GM19023 (cell line): ENCODE measurements at regions not wholly inside any gene's neighbourhood (a gene's known extent, or its start where the extent isn't known, plus 50 kb on each side); places are given as distances from the start of the nearest gene placed in this dataset.
"Not testable (repeated sequence)": the region's sequence is repeated elsewhere in the genome, so short reads cannot be mapped to it uniquely, and the experiment has no call there.

Experiments
- ATAC-seq: cut with Tn5 transposase; IDR thresholded peaks from one replicate; pipeline ENCODE4 v1.9.1; 2021; ENCODE audit warnings: mild to moderate bottlenecking, moderate library complexity; ENCODE audit not compliant: unreplicated experiment

- no peak for ATAC-seq
Measured at GRCh38 chr11:45412521-45412920, 126.4 kb upstream of the SYT13 start.

DNA sequence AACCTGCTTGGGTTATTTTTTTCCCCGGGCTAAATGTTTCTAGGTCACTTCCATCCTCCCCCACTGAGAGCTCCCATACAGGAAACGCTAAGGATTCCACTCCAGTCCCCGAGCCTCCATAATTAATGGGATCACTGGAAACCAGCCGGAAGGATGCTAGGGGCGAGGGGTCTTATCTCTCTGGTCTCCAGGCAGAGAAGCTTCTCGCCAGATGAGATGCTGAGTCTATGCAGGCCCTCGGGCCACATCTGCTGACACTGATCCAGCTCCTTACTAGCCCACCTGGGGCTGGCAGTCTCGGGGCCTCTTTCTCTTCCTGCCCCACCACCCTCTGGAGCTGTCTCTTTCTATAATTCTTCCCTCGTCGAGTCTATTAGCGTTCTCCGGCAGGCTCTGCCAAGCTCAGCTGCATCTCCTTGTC lies 125.9 kb upstream of the SYT13 start:
- no peak for ATAC-seq

- no peak for ATAC-seq
Measured at GRCh38 chr11:45411228-45411946, 125.2 kb upstream of the SYT13 start.

GRCh38 chr11:45410391-45411227 lies 124.5 kb upstream of the SYT13 start:
- no peak for ATAC-seq

GRCh38 chr11:45409587-45409986 lies 123.4 kb upstream of the SYT13 start:
- ATAC-seq, result no peak

DNA sequence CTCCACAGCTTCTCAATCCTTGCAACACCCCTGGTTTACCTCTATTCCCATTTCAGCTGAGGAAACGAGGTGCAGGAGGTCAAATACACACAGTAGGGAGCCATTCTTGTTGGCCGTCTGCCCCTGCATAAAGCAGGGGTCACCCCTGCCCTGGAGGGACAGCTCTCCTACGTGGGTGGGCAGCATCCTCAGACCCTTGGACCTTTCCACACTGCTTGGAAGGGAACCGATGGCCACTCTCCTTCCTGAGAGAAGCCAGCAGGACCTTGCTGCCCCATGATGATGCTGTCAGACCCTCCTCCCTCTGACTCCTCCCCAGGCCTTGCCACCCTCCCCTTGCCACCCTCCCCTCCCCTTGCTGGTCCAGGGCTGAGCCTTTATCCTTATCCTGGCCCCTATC lies 121.1 kb upstream of the SYT13 start:
- no peak for ATAC-seq

GRCh38 chr11:45405916-45406670 lies 120.0 kb upstream of the SYT13 start:
- ATAC-seq, result no peak

GRCh38 chr11:45403521-45403920 lies 117.4 kb upstream of the SYT13 start:
- not testable (repeated sequence) for ATAC-seq

DNA sequence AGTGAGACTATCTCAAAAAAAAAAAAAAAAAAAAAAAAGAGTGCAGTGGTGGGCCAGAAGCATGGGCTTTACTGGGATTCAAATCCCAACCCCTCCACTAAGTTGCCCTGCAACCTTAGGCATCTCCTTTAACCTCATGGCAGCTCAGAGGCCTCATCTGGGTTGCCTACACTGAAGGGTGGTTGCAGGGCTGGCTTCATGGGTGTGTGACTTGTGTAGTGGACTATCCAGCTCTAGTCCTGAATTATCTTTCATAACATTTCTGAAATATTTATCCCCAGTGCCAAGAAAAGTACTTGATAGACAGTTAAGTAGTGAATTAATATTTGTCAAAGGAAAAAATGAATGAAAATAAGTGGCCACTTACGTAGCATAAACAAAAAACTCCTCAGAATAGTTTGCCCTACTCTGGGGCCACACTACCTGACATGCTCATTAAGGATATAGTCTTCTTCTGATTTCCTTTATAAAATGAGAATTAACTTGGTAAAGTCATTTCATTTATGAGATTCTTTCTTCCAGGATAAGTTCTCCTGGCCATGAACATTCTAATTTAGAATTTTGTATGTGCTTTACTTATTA lies 116.0 kb upstream of the SYT13 start:
- no peak for ATAC-seq

GRCh38 chr11:45400591-45400990 lies 114.5 kb upstream of the SYT13 start:
- ATAC-seq, result no peak

DNA sequence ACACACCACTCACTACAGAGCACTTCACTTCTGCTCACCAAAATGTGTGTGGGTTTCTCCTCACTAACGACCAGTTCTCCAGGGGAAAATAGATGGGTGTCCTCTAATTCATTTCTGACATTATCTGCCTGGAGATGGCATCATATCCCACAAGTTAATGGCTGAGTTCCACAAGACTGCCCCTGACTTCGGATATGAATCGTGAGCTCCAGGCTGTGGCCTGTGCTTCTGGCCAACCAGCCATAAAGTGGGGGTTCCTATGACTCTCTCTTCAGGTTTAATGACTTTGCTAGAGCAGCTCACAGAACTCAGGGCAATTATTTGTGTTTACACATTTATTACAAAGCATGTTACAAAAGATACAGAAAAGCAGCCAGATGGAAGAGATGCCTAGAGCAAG lies 113.0 kb upstream of the SYT13 start:
- no peak for ATAC-seq

- ATAC-seq, result no peak
Measured at GRCh38 chr11:45398325-45398724, 112.2 kb upstream of the SYT13 start.

- no peak for ATAC-seq
Measured at GRCh38 chr11:45396394-45396793, 110.3 kb upstream of the SYT13 start.

GRCh38 chr11:45395947-45396346 lies 109.8 kb upstream of the SYT13 start:
- no peak for ATAC-seq

GRCh38 chr11:45395421-45395820 lies 109.3 kb upstream of the SYT13 start:
- no peak for ATAC-seq

DNA sequence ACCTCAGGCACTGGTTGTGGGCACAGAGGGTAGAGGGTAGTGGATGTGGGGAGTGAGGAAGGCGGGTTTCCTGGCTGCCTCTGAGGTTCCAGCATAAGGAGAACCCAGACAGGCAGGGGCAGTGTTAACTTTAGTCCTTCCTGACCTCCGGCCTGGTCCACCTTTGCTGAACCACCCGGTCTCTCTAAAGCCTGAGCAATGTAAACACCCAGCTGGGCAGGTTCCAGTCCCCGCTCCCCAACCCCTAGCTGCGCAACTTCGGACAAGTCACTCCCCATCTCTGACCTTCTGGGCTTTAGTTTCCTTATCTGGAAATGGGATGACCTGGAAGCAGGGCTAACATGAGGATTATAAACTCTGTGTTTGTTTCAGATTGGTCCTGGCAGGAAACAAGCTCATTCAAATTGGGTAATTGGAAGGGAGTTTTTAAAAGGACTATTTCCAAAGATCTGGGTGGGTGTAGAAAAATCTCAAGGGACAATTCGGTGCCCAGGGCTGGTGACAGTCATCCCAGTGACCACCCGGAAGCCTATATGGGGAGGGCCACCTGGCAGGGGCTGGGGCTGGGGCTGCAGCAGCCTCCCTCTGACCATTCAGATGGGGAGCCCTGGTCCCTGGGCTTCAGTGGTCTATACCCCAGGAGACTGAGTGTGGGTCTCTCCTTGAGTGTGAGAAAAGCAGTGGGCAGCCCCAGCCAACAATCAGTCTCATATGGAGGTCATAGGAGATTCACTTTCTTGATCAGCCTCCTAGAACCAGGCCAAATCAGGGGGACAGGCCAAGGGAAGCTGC lies 108.3 kb upstream of the SYT13 start:
- no peak for ATAC-seq

GRCh38 chr11:45393826-45394225 lies 107.7 kb upstream of the SYT13 start:
- ATAC-seq, result no peak

DNA sequence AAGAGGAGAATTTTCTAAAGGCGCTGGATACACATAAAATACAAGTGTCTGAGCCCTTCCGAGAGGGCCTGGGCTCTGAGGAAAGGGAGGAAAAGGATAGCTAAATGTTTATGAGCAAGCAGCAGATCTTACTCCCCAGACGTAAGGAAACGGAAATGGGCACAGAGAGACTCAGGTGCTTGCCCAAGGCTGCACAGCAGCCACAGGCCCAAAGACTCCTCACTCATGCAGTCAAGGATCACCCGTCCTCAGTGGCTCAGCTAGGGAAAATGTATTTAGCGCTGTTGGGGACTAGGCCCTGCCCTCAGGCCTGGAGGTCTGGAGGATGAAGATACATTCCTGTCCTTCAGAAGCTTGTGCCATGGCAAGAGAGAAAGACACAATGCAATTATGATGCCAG lies 107.2 kb upstream of the SYT13 start:
- ATAC-seq, result no peak

- no peak for ATAC-seq
Measured at GRCh38 chr11:45392591-45393091, 106.5 kb upstream of the SYT13 start.

- no peak for ATAC-seq
Measured at GRCh38 chr11:45392154-45392553, 106.0 kb upstream of the SYT13 start.
